ENCODE measurements at regions not wholly inside any gene's neighbourhood (a gene's known extent, or its start where the extent isn't known, plus 50 kb on each side); places are given as distances from the start of the nearest gene placed in this dataset.

DNA sequence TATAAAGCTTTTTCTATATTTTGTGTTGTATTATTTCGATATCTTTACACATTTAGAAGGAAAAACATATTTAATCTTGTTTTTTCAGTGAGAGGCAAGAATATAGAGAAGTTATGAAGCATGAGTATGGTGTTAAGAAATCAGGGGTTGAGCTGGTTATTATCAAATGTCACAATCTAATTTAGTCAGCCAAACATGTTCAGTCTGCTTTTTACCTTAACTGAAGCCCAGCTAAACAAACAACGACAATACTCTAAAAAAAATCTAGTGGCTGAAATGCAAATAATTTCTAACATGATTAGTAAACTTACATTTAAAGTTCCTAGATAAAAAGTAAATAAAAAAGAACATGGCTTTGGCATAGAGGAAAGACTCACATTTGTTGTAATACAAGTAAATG is 433.8 kb upstream of the NRSN1 start:
- Histone ChIP-seq H3K23ac (ENCODE audit: low read depth, low read length) (no peak overlapping the region), H3K4me2 (ENCODE audit: low read depth, low read length) (no peak overlapping the region), H3K4ac (ENCODE audit: low read depth, low read length) (no peak overlapping the region), H3K79me1 (ENCODE audit: low read depth in 1 of 2, low read length in 2 of 2) (no peaks in the 10 kb centered on the region), H2AFZ (replicated peaks; ENCODE audit: low read length, poor library complexity) (no peak overlapping the region), H3K36me3 (ENCODE audit: control insufficient read depth, insufficient read depth, low read length) (no peaks in the 10 kb centered on the region), H2AK9ac (replicated peaks; ENCODE audit: low read depth, low read length, poor library complexity) (no peak overlapping the region), H3K9ac (ENCODE audit: low read depth, low read length) (no peak overlapping the region), H3K9me1 (ENCODE audit: insufficient read depth, low read length) (no peaks in the 10 kb centered on the region), H3K27me3 (ENCODE audit: control insufficient read depth, insufficient read depth, low read length) (no peaks in the 10 kb centered on the region), H2BK5ac (ENCODE audit: low read depth, low read length, poor library complexity, severe bottlenecking) (no peak overlapping the region), H2BK15ac (ENCODE audit: low read depth, low read length) (no peak overlapping the region), H3K4me1 (ENCODE audit: control insufficient read depth, insufficient read depth, low read length) (no peaks in the 10 kb centered on the region), H4K5ac (ENCODE audit: low read depth, low read length) (no peak overlapping the region), H2BK20ac (ENCODE audit: low read depth, low read length) (no peak overlapping the region), H3K14ac (replicated peaks; ENCODE audit: low read depth, low read length) (no peak overlapping the region), H3K4me3 (ENCODE audit: insufficient read depth, low read depth, low read length) (no peak overlapping the region), H2BK120ac (ENCODE audit: low read depth, low read length) (no peak overlapping the region), H3K56ac (ENCODE audit: extremely low read depth, insufficient read depth, low read length) (no peak overlapping the region), H4K8ac (ENCODE audit: low read depth in 2 of 2, low read length in 2 of 2) (no peak overlapping the region), H3K18ac (ENCODE audit: low read depth, low read length) (no peak overlapping the region), H4K91ac (ENCODE audit: insufficient read depth, low read depth, low read length) (no peak overlapping the region), H3K9me3 (ENCODE audit: control insufficient read depth, insufficient read depth, low read length) (peaks cover 4% of the 10 kb centered on the region), H4K20me1 (ENCODE audit: insufficient read depth, low read length) (no peaks in the 10 kb centered on the region), H2AK5ac (ENCODE audit: low read depth, low read length) (no peak overlapping the region), H3K27ac (ENCODE audit: insufficient read depth, low read length) (no peak overlapping the region)
- ChIA-PET CTCF (no interaction called here), POLR2A (ENCODE audit: unreplicated experiment) (no interaction called here)
- in situ Hi-C loops (cut with MboI; ENCODE audit: low sequenced_read_pairs) (no loop called here), intact Hi-C loops (cut with micrococcal nuclease) (no loop called here), dilution Hi-C loops (cut with HindIII; ENCODE audit: low sequenced_read_pairs, unreplicated experiment) (no loop called here)
- no CpG with 5 or more reads among the region's 2 CpGs for WGBS, 2 experiments (ENCODE audit: extremely low coverage in 2 of 2, insufficient read length in 1 of 2)
- no TSS peak for BruUV-seq (replicated peaks)
- DNase-seq (no peak), ATAC-seq (ENCODE audit: low read depth) (no peak)
- no peak for TF ChIP-seq MAZ (IDR thresholded peaks at IDR 0.05; ENCODE audit: borderline replicate concordance, low read depth, low read length)
- no peak for TF ChIP-seq POLR2A (IDR thresholded peaks at IDR 0.05; ENCODE audit: low read depth, low read length)
- no peak for TF ChIP-seq RFX5 (IDR thresholded peaks at IDR 0.05; ENCODE audit: low read depth, low read length)
- no peak for TF ChIP-seq FOS (IDR thresholded peaks at IDR 0.05; ENCODE audit: low read depth, low read length)
- TF ChIP-seq, protein P1, sequence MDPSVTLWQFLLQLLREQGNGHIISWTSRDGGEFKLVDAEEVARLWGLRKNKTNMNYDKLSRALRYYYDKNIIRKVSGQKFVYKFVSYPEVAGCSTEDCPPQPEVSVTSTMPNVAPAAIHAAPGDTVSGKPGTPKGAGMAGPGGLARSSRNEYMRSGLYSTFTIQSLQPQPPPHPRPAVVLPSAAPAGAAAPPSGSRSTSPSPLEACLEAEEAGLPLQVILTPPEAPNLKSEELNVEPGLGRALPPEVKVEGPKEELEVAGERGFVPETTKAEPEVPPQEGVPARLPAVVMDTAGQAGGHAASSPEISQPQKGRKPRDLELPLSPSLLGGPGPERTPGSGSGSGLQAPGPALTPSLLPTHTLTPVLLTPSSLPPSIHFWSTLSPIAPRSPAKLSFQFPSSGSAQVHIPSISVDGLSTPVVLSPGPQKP (IDR thresholded peaks at IDR 0.05; ENCODE audit: borderline replicate concordance, low read depth, low read length): no peak
- TF ChIP-seq, protein P2, sequence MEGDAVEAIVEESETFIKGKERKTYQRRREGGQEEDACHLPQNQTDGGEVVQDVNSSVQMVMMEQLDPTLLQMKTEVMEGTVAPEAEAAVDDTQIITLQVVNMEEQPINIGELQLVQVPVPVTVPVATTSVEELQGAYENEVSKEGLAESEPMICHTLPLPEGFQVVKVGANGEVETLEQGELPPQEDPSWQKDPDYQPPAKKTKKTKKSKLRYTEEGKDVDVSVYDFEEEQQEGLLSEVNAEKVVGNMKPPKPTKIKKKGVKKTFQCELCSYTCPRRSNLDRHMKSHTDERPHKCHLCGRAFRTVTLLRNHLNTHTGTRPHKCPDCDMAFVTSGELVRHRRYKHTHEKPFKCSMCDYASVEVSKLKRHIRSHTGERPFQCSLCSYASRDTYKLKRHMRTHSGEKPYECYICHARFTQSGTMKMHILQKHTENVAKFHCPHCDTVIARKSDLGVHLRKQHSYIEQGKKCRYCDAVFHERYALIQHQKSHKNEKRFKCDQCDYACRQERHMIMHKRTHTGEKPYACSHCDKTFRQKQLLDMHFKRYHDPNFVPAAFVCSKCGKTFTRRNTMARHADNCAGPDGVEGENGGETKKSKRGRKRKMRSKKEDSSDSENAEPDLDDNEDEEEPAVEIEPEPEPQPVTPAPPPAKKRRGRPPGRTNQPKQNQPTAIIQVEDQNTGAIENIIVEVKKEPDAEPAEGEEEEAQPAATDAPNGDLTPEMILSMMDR (conservative IDR thresholded peaks at IDR 0.05; ENCODE audit: low read depth, low read length): no peak
